Activated T-cell treated with anti-CD3 and anti-CD28 coated beads, Interleukin-2, amount 50 U/mL, for 1 hour (primary cell): ENCODE measurements at regions not wholly inside any gene's neighbourhood (a gene's known extent, or its start where the extent isn't known, plus 50 kb on each side); places are given as distances from the start of the nearest gene placed in this dataset.

Experiments used
- DNase-seq: peaks from one replicate; pipeline ENCODE4 v3.0.0-alpha.2; 2020

DNA sequence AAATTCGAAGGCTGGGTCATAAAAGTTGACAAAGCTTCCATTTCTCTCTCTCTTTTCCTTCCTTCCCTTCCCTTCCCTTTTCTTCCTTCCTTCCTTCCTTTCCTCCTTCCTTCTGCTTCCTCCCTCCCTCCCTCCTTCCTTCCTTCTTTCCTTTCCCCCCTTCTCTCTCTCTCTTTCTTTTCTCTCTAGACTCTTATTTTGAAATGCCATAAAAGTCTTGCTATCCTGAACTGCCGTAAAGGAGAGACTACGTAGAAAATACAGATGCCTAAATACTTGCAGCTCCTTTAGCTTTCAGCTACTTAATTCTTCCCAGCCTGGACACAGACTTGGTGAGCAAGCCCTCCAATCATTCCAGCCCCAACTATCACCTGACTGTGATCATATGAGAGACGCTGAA is 1644.4 kb downstream of the FAM181B start:
- no peak for DNase-seq

DNA sequence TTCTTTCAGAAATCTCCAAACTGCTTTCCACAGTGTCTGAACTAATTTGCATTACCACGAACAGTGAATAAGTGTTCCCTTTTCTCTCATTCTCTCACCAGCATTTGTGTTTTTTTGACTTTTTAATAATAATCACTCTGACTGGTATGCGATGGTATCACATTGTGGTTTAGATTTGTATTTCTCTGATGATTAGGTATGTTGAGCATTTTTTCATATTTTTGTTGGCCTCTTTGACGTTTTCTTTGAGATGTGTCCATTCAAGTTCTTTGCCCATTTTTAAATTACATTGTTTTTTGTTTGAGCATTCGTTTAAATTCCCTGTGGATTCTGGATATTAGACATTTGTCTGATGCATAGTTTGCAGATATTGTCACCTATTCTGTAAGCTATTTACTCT is 1639.6 kb upstream of the TENM4 start:
- no peak for DNase-seq

DNA sequence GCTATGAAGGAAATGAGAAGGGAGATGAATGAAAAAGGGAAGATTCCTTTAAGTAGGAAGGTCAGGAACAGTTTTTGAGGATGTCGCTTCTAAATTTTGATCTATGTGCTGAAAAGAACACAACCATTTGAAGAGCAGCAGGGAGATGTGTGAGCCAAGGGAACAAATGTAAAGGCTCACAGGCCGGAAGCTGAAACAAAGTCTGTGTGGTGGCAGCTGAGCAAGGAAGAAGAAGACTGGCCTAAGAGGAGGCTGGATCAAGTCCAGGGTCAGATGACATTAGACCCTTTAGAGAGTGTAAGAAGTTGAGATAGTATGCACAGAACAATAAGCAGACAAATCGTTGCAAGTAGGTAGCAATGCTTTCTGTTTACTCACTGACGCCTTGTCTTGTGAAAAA is 1631.4 kb upstream of the TENM4 start:
- DNase-seq = no peak

DNA sequence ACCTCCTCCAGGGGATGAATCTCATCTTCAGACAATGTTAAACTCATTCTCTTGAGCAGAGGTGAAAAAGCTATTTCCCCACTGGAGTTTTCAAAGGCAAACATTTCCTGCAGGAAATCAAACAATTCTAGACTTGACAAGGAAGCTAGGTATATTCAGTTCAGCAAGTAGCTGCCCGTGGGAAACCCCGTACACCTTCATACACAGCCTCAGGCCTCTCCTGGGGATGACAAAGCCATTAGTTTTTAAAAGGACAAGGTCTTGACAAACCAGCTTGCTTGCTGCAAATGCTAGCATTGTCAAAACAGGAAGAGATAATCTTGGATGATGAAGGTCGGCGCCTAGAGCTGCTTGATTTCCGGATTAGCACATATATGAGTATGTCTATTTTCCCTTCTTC is 1630.8 kb upstream of the TENM4 start:
- DNase-seq = no peak

DNA sequence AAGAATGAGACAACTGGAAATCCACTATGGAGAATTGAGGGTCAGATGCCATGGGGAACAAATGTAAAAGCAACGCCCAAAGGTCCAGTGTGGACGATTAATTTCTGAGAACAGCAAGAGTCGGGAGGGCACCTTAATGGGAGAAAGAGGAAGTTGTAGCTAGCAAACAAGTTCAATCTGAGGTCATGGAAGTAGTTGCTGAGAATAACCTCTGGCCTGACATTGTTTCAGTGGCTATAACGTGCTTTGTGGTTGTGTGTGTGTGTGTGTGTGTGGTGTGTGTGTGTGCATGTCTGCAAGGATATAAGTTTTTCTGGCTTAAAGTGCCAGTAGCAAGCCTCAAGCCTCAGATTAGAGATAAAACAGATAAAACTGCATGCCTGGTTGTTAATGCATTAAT is 1630.1 kb upstream of the TENM4 start:
- no peak for DNase-seq

DNA sequence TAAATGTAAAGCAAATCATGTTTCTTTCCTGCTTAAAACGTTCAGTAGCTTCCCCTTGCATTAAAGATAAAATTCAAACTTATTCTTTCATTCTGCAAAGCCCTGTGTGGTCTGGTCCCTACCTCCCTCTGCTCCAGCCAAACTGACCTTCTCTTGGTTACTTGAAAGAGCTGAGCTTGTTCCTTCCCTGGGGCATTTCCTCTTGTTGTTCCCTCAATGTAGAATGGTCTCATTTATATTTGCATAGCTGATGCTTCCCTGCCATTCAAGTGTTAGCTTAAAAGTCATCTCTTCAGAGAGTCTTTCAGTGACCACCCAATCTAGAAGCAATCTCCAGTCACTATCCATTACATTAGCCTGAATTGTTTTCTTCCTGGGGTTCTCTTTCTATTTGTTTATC is 1618.5 kb upstream of the TENM4 start:
- no peak for DNase-seq

DNA sequence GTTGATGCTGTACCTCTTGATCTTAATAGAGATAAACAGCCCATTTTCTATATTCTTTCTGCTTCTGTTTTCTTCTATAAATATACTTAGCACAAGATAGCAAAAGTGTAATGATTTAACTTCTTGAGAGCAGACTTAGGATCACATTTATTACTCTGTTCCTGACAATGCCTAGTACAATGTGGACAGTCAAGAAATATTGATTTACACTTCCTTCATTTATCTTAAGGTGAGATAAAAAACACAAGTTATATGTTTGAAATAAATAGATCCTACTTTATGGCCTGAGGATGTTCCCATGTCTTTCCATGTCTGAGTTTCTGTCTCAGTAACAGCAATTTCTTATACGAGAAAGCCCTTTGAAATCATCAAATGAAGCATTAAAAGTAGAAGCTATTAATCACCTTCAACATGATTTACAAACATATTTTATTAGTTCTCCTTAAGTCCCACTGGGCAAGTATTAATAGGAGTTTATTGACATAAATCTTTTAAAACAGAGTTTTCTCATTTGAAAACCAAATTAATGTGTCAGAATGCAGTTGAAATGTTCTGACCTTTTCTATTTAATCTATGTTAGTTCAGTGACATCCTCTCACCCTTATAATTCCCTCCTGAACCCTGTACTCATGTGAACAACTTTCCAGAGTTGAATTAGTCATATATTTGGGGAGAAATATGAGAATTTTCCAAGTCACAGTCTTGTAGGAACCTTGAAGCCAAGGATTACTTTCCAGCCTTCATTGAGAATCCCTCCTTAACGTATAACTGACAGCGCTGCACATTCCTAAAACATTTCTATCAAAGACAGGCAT is 1611.7 kb upstream of the TENM4 start:
- no peak for DNase-seq

DNA sequence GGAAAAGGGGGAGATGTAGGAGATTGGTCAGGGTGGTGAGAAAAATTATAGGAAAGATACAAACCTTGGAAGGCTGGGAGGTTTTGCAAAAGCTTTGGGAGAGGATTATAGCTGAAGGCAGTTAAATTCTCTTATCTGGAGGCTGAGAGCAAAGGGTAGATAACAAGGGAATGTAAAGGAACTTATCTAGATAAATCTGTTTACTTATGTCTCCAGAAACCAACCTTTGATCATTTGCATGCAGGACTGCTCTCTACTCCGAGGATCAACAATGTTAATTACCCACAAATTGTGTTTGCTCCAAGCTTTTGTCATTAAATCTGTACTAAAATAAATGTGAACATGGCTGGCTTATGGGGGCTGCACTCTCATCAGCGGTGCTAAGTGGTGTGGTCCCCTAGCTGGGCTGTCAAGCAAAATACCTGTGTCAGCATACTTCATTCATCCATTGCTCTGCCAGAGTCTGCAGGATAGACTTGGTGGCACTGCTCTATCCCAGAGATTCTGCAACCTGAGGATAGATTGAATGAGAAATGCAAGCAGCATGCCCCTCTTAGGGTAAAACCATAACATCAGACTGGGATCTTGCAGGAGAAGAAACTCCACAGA is 1599.2 kb upstream of the TENM4 start:
- DNase-seq = no peak

DNA sequence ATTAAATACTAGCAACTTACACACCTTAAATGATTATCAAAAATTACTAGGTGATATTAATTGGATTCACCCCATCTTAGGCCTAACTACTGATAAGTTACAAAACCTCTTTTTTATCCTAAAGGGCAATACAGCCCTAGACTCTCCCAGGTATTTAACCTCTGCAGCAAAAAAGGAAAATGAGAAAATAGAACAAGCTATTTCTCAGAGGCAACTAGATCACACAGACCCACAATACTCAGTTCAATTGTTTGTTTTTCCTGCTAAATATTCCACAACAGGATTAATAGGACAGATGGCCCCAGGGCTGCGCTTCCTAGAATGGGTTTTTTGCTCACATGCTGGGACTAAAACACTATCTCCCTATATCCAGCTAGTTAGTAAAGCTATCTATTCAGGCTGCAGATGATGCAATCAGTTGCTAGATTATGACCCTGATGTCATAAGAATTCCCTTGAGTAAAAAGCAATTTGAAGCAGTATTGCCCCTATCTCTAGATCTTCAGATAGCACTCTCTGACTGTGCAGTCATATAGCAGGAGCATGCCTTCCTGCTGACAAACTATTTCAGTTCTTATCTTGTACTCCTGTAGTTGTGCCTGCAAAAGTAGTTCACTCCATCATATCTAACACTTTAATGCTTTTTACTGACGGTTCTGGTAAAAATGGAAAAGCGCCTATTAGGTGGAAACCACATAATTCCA is 1595.5 kb upstream of the TENM4 start:
- no peak for DNase-seq

DNA sequence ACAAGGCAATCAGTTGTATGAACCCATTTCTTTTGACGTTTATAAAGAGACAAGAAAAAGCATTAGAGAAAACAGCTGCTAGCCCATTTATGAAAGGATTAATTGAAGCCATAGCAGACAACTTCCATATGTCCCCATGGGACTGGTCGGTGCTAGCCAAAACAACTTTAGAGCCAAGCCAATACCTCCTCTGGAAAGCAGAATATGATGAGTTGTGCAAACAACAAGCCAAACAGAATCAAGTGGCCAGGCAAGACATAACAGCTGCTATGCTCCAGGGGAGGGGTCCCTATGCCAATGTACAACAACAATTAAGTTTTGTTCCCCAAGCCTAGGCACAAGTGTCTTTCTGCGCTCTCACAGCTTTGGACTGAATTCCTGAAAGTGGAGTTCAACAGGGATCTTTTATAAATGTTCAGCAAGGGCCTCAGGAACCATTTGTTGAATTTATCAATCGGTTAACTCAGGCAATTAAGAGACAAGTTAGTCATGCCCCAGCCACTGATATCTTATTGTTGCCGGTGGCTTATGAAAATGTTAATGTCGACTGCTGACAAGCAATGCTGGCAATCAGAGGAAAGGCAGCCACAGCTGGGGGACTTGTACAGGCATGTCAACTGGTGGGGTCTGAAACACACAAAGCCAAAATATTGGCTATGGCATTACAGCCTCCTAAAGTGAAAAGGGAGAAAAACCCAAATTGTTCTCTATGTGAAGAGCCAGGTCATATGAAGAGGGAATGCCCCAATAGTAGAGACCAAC is 1593.1 kb upstream of the TENM4 start:
- no peak for DNase-seq

DNA sequence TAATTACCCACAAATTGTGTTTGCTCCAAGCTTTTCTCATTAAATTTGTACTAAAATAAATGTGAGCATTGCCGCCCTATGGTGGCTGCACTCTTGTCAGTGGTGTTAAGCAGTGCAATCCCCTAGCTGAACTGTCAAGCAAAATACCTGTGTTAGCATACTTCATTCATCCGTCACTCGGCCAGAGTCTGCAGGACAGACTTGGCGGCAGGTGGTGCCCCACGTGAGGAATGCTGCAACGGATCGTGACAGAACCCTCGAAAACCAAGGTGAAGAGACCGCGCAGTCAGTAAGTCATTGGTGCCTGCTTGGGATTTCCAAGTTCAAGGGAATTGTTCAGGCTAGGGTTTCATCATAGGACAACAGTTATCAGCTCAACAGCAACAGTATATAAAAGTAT is 1592.1 kb upstream of the TENM4 start:
- DNase-seq = no peak

DNA sequence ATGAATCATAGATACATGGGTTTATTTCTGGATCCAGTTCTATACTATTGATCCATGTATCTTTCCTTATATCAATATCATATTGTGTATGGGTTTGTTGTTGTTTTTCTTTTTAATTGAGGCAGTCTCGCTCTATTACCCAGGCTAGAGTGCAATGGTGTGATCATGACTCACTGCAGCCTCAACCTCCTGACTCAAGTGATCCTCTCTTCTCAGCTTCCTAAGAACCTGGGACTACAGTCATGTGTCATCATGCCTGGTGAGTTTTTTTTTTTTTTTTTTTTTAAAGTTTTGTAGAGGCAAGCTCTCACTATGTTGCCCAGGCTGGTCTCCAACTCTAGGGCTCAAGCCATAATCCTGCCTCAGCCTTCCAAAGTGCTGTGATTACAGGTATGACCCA is 1589.4 kb upstream of the TENM4 start:
- DNase-seq = no peak

DNA sequence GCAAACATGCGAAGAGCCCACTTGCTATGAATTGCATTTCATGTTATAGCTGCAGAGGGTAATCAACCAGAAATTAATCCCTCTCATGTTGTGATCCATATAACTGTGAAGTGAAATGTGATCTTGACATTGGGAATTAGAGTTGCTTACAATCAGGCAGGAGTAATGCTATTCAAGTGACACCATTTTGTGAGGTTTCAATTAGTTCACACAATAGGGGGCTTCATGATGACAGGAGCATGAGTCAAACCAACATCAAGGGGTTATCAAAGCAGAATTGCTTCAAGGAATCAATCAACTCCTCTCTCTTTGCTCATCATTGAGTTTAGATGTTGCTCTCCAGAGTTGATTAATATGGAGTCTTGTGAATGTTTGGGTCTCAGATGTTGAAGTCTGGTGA is 1585.2 kb upstream of the TENM4 start:
- no peak for DNase-seq

DNA sequence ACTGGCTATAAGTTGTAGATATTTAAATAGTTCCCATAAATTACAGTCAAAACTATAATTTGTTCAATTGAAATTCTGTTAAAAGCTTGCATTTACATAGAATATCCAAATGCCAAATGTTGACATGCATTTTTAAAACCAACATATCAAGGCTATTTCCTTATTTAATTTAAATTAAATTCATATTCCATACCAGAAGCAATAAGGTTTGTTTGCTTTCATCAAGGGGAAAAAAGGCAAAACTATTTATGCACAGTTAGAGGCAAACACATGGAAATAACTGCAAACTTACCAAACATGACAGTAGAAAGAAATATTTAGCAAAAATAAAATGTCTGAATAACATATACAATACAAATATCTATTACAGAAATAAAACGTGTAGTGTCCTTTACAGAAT is 1581.2 kb upstream of the TENM4 start:
- no peak for DNase-seq

DNA sequence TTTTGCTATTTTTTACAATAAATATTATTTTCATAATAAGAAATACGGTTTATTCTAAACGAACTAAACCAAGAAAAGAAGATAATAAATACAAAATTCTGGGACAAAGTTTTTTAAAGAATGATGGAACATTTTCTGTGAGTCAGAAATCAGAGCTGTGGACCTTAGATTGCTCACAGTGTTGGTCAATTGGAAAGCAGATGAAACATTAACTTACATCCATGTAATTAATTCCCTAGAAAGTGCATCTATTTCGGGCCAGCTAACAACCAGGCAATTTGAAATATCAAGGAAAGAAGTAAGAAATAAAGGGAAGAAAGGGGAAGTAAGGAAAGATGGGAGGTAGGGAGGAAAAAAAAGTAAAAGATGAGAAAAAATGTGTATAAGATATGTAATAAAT is 1569.8 kb upstream of the TENM4 start:
- no peak for DNase-seq

DNA sequence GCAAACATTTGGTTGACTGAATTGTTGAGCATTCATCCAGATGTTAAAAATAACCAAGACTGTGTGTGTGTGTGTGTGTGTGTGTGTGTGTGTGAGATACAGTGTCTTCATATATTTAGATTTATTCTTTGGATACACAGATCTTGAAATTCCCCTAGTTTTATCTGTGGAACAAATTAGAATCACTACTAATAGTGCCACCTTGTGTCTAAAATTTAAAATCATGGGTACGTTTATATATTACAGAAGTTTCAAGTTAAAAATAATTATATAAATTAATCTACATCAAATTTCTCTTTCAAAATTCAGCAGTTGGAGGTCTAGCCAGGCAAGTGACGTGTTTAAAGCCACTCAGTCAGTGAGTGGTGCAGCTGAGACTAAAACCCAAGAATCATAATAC is 1566.2 kb upstream of the TENM4 start:
- no peak for DNase-seq

DNA sequence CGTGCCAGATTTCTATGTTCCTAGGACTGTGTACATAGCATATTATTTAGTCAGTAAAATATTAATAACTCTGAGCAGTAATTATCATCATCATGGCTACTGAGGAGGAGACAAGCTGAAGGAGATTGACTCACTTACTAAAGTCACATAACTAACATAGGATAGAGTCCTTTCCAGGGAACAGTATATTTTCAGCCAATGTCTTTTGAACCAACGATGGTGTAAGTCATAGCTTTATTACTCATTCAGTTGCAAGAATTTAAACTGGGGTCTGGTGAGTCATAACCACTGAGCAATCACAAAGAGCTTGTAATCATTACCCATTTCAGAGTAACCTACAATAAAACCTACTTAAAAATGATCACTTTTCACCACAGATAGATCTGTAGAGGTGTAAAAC is 1564.8 kb upstream of the TENM4 start:
- no peak for DNase-seq

DNA sequence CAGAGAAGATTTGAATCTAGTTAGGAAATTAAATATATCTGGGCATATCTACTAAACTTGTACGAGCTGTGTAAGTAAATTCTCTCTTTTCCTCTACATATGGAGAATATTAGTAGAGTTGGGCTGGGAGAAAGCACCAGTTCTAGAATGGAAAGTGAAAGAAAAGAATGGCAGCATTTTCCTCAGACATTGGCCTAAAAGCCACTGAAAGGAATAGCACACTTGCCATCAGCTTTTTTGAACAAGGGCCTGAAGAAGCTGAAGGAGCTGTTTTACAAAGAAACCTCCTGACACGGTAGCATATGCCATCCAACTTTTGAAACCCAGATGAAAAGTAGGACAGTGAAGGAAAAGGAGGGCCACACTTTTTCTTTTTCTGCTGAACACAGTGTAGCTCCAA is 1563.7 kb upstream of the TENM4 start:
- no peak for DNase-seq

DNA sequence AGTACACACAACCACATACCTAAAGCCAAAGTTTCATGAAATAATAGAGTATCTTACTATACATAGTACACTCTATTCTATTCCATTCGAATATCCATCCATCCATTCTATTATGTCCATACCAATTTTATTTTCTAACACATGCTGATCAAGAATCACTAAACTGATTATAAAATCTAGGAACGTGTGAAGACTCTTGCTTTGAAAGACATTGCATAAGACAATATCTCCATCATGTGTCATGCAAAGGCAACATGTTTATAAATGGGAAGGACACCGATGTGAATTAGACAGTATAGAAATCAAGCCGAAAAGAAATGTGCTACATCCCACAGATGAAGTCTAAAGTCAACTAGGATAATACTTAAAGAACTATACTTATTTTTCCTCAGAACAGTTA is 1561.5 kb upstream of the TENM4 start:
- no peak for DNase-seq

DNA sequence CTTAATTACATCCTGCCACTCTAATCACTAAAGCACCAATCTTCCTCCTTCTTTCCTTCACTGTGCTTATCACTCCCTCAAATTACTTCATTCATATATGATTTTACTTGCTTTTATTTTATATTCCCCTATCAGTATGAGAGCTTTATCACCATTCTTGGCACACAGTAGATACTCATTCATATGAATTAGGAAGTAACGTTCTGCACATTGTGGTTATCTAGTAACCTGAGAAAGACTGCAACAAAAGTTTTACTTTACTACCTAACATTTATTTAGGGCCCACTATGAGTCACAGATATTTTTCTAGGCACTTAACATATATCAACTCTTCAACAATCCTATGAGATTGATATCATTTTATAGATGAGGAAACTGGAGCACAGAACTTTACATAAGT is 1559.9 kb upstream of the TENM4 start:
- no peak for DNase-seq

DNA sequence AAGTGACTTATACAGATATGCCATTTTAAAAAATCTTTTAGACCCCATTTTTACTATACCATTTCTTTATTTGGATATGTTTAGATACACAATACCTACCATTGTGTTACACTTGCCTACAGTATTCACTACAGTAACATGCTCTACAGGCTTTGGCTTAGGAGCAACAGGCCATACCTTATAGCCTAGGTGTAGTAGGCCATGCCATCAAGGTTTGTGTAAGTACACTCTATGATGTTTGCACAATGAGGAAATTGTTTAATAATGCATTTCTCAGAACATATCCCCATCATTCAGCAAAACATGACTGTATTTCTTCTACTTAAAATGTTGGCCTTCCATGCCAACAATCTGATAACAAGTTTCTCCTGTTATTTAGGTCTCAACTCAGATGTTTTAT is 1559.5 kb upstream of the TENM4 start:
- no peak for DNase-seq

DNA sequence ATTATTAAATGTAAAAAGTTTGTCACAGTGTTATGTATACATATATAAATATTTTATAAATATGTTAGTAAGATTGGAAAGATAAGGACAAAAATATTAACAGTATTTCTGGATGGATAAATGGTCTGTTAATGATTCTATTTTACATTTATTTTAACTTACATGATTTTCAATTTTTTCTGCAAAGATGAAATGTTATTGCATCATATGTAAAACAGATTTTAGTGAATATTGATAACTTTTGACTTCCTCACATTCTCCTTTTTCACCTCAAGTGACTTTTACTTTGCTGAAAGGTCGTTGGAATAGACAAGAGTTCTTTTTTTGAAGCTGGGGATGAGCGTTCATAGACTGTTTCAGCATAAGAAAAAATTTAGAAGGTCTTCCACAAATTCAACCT is 1554.7 kb upstream of the TENM4 start:
- DNase-seq = no peak

DNA sequence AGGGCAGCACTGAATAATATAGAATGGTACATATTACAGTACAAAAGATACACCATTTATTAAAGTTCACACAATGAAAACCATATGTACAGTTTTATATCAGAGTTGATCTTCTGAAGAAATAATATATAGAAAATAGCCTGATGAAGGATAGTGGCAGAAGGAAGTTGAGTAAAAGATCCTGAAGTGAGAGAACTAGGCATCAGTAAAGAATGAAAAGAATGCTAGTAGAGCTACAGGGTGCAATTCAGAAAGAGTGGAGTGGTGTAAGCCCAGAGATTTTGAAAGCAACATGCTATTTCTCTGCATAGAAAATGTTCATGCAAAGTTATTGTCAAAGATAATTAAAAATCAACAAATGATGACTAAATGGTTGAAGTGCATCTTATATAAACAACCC is 1552.7 kb upstream of the TENM4 start:
- no peak for DNase-seq

DNA sequence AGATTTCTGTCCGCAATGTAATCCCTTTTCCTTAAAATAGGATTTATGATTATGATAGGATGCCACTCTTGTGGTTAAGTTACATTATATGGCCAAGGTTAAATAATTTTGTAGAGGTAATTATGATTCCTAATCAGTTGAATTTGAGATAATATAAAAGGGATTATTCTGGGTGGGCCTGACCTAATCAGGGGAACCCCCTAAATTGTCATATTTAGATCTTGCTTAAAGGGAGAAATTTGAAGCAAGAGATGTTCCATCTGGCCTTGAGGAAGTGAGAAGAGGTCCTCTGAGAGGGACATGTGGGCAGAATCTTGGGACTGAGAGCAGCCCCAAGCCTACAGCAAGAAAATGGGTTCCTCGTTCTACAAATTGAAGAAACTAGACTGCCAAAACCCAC is 1550.1 kb upstream of the TENM4 start:
- DNase-seq = no peak
